DOHH2 (cell line): ENCODE measurements at regions not wholly inside any gene's neighbourhood (a gene's known extent, or its start where the extent isn't known, plus 50 kb on each side); places are given as distances from the start of the nearest gene placed in this dataset.

Experiments
- H3F3A ChIP-seq: fragments of 200-600 bp; sonication (generic), shearing (Covaris generic); 2 replicates; pipeline ENCODE4 v1.6.0; 2016; ENCODE audit warnings: antibody characterized with exemption, mild to moderate bottlenecking; ENCODE audit not compliant: control insufficient read depth, insufficient read depth
- H3K27ac ChIP-seq: fragments of 200-600 bp; sonication (generic); 2 replicates; pipeline ENCODE4 v1.5.1; 2014; ENCODE audit warnings: low read depth, mild to moderate bottlenecking, low read length, moderate library complexity
- H3K27me3 ChIP-seq: fragments of 200-600 bp; sonication (generic); 2 replicates; pipeline ENCODE4 v1.6.1; 2014; ENCODE audit warnings: mild to moderate bottlenecking, low read length, mixed read lengths; ENCODE audit not compliant: control insufficient read depth
- H3K36me3 ChIP-seq: fragments of 200-600 bp; sonication (generic); 2 replicates; pipeline ENCODE4 v1.6.1; 2014; ENCODE audit warnings: mild to moderate bottlenecking, low read length, moderate library complexity, mixed read lengths; ENCODE audit not compliant: control insufficient read depth
- H3K4me1 ChIP-seq: fragments of 200-600 bp; sonication (generic); 2 replicates; pipeline ENCODE4 v1.6.1; 2014; ENCODE audit warnings: mild to moderate bottlenecking, low read length, mixed read lengths; ENCODE audit not compliant: control insufficient read depth
- H3K4me2 ChIP-seq: fragments of 200-600 bp; sonication (generic); 2 replicates; pipeline ENCODE4 v1.6.0; 2014; ENCODE audit warnings: mild to moderate bottlenecking, low read length, moderate library complexity
- H3K4me3 ChIP-seq: fragments of 200-600 bp; sonication (generic); 2 replicates; pipeline ENCODE4 v1.5.1; 2014; ENCODE audit warnings: mild to moderate bottlenecking, low read length, mixed read lengths
- H3K79me2 ChIP-seq: fragments of 200-600 bp; sonication (generic); 2 replicates; pipeline ENCODE4 v1.6.1; 2014; ENCODE audit warnings: mild to moderate bottlenecking, low read length, mixed read lengths; ENCODE audit not compliant: control insufficient read depth
- H3K9me2 ChIP-seq: fragments of 200-600 bp; sonication (generic); replicated peaks from 2 replicates; pipeline ENCODE4 v1.6.1; 2014; ENCODE audit warnings: mild to moderate bottlenecking, low read length, mixed read lengths; ENCODE audit not compliant: control insufficient read depth
- H3K9me3 ChIP-seq: fragments of 200-600 bp; sonication (generic); 2 replicates; pipeline ENCODE4 v1.6.1; 2014; ENCODE audit warnings: antibody characterized with exemption, low read length, mixed read lengths; ENCODE audit not compliant: control insufficient read depth, insufficient read depth
- H4K20me1 ChIP-seq: fragments of 200-600 bp; sonication (generic); 2 replicates; pipeline ENCODE4 v1.6.0; 2014; ENCODE audit warnings: low read depth, mild to moderate bottlenecking, antibody characterized with exemption, low read length, moderate library complexity; ENCODE audit not compliant: control insufficient read depth, insufficient read depth
- EZH2phosphoT487 ChIP-seq: fragments of 200-600 bp; sonication (generic); IDR thresholded peaks from 2 replicates; pipeline ENCODE4 v1.6.1; 2017; ENCODE audit warnings: borderline replicate concordance, mild to moderate bottlenecking, antibody characterized with exemption, low read length, moderate library complexity, mixed read lengths
- TF ChIP-seq, protein P1 (sequence below): fragments of 200-600 bp; sonication (generic); IDR thresholded peaks from one replicate; pipeline ENCODE4 v1.5.1; 2014; ENCODE audit warnings: antibody characterized with exemption, mild to moderate bottlenecking, low read depth, low read length; ENCODE audit not compliant: poor library complexity, severe bottlenecking

DNA sequence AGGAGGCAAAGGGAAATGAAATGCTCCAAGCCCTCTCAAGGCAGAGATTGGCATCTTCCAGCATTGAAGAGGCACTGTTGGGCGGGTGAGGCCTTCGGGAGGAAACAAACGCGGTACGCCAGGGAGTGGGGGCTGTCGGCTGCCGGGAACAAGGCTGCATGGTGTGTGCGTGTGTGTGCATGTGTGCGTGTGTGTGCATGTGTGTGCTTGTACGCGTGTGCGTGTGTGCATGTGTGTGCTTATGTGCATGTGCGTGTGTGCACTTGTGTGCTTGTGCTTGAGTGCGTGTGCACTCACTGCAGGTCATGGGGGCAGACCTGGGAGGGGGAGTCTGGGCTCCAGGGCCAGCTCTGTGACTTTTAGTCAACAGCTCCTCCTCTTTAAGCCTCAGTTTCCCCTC, 113.6 kb upstream of the ADRA2C start:
- no peaks in the 10 kb centered on the region for H3K79me2 ChIP-seq
- H3K9me3 ChIP-seq = no peaks in the 10 kb centered on the region
- H4K20me1 ChIP-seq = no peaks in the 10 kb centered on the region
- no peaks in the 10 kb centered on the region for H3K9me2 ChIP-seq
- no peak overlapping the region for H3K4me3 ChIP-seq
- no peak overlapping the region for H3K4me2 ChIP-seq
- peaks cover 20% of the 10 kb centered on the region for H3F3A ChIP-seq
- peaks cover 60% of the 10 kb centered on the region for H3K4me1 ChIP-seq
- TF ChIP-seq, protein P1, sequence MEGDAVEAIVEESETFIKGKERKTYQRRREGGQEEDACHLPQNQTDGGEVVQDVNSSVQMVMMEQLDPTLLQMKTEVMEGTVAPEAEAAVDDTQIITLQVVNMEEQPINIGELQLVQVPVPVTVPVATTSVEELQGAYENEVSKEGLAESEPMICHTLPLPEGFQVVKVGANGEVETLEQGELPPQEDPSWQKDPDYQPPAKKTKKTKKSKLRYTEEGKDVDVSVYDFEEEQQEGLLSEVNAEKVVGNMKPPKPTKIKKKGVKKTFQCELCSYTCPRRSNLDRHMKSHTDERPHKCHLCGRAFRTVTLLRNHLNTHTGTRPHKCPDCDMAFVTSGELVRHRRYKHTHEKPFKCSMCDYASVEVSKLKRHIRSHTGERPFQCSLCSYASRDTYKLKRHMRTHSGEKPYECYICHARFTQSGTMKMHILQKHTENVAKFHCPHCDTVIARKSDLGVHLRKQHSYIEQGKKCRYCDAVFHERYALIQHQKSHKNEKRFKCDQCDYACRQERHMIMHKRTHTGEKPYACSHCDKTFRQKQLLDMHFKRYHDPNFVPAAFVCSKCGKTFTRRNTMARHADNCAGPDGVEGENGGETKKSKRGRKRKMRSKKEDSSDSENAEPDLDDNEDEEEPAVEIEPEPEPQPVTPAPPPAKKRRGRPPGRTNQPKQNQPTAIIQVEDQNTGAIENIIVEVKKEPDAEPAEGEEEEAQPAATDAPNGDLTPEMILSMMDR = no peak
- no peak for TF ChIP-seq EZH2phosphoT487
- H3K36me3 ChIP-seq = no peaks in the 10 kb centered on the region
- H3K27me3 ChIP-seq = no peaks in the 10 kb centered on the region
- no peak overlapping the region for H3K27ac ChIP-seq

DNA sequence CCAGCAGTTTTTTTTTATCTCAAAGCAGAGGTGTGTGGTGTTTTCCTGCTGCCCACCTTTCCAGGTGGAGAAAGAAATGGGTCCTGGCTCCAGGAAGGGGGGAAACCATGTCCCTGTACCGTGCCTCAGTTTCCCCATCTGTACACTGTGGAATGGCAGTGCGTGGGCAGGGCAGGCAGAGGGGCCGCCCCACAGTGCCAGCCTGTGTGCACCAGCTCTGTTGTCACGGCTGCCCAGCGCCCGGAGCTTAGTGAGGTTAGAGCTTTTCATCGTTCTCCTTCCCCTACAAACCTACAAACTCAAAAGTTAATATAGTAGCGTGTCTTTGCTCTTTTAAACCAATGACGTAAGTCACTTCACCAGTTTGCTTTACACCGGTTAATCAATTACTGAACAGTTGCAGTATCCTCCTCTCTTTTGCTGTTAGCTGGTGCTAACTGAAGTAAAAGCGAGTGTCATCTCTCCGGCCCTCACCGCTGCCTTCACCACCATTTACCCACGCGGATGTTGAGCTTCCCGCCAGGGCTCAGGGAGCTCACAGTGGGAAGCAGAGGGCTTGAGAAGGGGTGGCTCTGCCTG, 114.8 kb upstream of the ADRA2C start:
- no peaks in the 10 kb centered on the region for H3K9me2 ChIP-seq
- peaks cover 9% of the 10 kb centered on the region for H3F3A ChIP-seq
- no peak overlapping the region for H3K27ac ChIP-seq
- H3K4me3 ChIP-seq = no peak overlapping the region
- TF ChIP-seq EZH2phosphoT487 = no peak
- TF ChIP-seq, protein P1 = no peak
- H3K27me3 ChIP-seq = no peaks in the 10 kb centered on the region
- H3K36me3 ChIP-seq = no peaks in the 10 kb centered on the region
- peaks cover 47% of the 10 kb centered on the region for H3K4me1 ChIP-seq
- H3K9me3 ChIP-seq = no peaks in the 10 kb centered on the region
- H3K79me2 ChIP-seq = no peaks in the 10 kb centered on the region
- H3K4me2 ChIP-seq = no peak overlapping the region
- no peaks in the 10 kb centered on the region for H4K20me1 ChIP-seq

GRCh38 chr4:3649491-3649890, 116.7 kb upstream of the ADRA2C start:
- Histone ChIP-seq H3K36me3 (no peaks in the 10 kb centered on the region), H3K4me2 (peak overlapping the region; percentile 65), H3F3A (no peaks in the 10 kb centered on the region), H3K27ac (peak overlapping the region; percentile 45), H3K4me1 (peaks cover 29% of the 10 kb centered on the region), H3K4me3 (peak overlapping the region; percentile 52), H3K9me2 (no peaks in the 10 kb centered on the region), H3K79me2 (no peaks in the 10 kb centered on the region), H3K27me3 (no peaks in the 10 kb centered on the region), H4K20me1 (no peaks in the 10 kb centered on the region), H3K9me3 (no peaks in the 10 kb centered on the region)
- TF ChIP-seq, protein P1 = no peak
- no peak for TF ChIP-seq EZH2phosphoT487

DNA sequence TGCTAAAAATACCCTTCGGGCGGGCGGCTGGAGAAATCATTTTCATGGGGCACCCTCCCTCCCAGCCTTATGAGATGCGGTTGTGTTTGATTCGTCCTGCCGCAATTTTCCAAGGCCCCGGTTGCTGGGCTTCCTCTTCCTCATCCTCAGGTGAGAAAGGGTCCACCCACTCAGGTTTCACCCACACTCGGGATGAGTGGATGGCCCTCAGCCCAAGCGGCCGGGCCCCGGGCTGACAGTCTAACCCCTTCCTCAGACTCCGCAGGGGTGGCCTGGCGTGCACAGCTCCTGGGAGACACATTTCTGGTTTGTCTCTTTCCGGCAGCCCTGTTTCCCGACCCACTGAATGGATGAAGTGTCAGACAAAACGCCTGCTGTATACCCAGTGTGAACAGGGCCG, 116.5 kb upstream of the LRPAP1 start:
- no peaks in the 10 kb centered on the region for H3K36me3 ChIP-seq
- no peaks in the 10 kb centered on the region for H3K9me2 ChIP-seq
- H3F3A ChIP-seq = no peaks in the 10 kb centered on the region
- H4K20me1 ChIP-seq = no peaks in the 10 kb centered on the region
- H3K9me3 ChIP-seq = no peaks in the 10 kb centered on the region
- H3K4me2 ChIP-seq = no peak overlapping the region
- H3K4me1 ChIP-seq = peaks cover 29% of the 10 kb centered on the region
- no peaks in the 10 kb centered on the region for H3K27me3 ChIP-seq
- H3K4me3 ChIP-seq = no peak overlapping the region
- no peaks in the 10 kb centered on the region for H3K79me2 ChIP-seq
- no peak for TF ChIP-seq EZH2phosphoT487
- TF ChIP-seq, protein P1 = no peak
- H3K27ac ChIP-seq = no peak overlapping the region
